OCI-LY1 (cell line): ENCODE measurements at regions not wholly inside any gene's neighbourhood (a gene's known extent, or its start where the extent isn't known, plus 50 kb on each side); places are given as distances from the start of the nearest gene placed in this dataset.

Source experiments
- H2AFZ ChIP-seq: fragments of 200-600 bp; sonication (generic), shearing (Covaris generic); 2 replicates; pipeline ENCODE4 v1.6.0; 2014; ENCODE audit warnings: antibody characterized with exemption, mild to moderate bottlenecking, low read length
- H3F3A ChIP-seq: fragments of 200-600 bp; sonication (generic), shearing (Covaris generic); 2 replicates; pipeline ENCODE4 v1.6.0; 2014; ENCODE audit warnings: mild to moderate bottlenecking, antibody characterized with exemption, low read length, moderate library complexity; ENCODE audit not compliant: insufficient read depth
- H3K27ac ChIP-seq: fragments of 200-600 bp; sonication (generic); 2 replicates; pipeline ENCODE4 v1.5.1; 2014; ENCODE audit warnings: low read length, mixed run types, mild to moderate bottlenecking, low read depth; ENCODE audit not compliant: poor library complexity, severe bottlenecking
- H3K27me3 ChIP-seq: fragments of 200-600 bp; sonication (generic); 2 replicates; pipeline ENCODE4 v1.6.0; 2014; ENCODE audit warnings: antibody characterized with exemption, mild to moderate bottlenecking, low read length, moderate library complexity; ENCODE audit not compliant: insufficient read depth
- H3K36me3 ChIP-seq: fragments of 200-600 bp; sonication (generic); 2 replicates; pipeline ENCODE4 v1.6.1; 2014; ENCODE audit warnings: mild to moderate bottlenecking, antibody characterized with exemption, low read length, moderate library complexity, mixed read lengths; ENCODE audit not compliant: insufficient read depth
- H3K4me1 ChIP-seq: fragments of 200-600 bp; sonication (generic); 2 replicates; pipeline ENCODE4 v1.5.1; 2014; ENCODE audit warnings: mild to moderate bottlenecking, low read length, moderate library complexity; ENCODE audit not compliant: insufficient read depth, severe bottlenecking
- H3K4me2 ChIP-seq: fragments of 200-600 bp; sonication (generic), shearing (Covaris generic); 2 replicates; pipeline ENCODE4 v1.6.1; 2014; ENCODE audit warnings: low read length
- H3K4me3 ChIP-seq: fragments of 200-600 bp; sonication (generic); 2 replicates; pipeline ENCODE4 v1.5.1; 2014; ENCODE audit warnings: low read length, low read depth, mild to moderate bottlenecking, mixed read lengths; ENCODE audit not compliant: poor library complexity, severe bottlenecking
- H3K79me2 ChIP-seq: fragments of 200-600 bp; shearing (Covaris generic); 2 replicates; pipeline ENCODE4 v1.6.1; 2016; ENCODE audit warnings: mixed run types, low read length, mixed read lengths; ENCODE audit not compliant: insufficient read depth
- H3K9ac ChIP-seq: fragments of 200-600 bp; sonication (generic), shearing (Covaris generic); 2 replicates; pipeline ENCODE4 v1.6.1; 2014; ENCODE audit warnings: mild to moderate bottlenecking, low read length, mixed read lengths
- H3K9me2 ChIP-seq: fragments of 200-600 bp; sonication (generic), shearing (Covaris generic); 2 replicates; pipeline ENCODE4 v1.6.1; 2014; ENCODE audit warnings: low read depth, mild to moderate bottlenecking, low read length, mixed read lengths
- H3K9me3 ChIP-seq: fragments of 200-600 bp; shearing (Covaris generic); 2 replicates; pipeline ENCODE4 v1.6.1; 2014; ENCODE audit warnings: low read length, mixed read lengths
- H4K20me1 ChIP-seq: fragments of 200-600 bp; sonication (generic), shearing (Covaris generic); 2 replicates; pipeline ENCODE4 v1.6.0; 2016; ENCODE audit warnings: mild to moderate bottlenecking, low read length; ENCODE audit not compliant: insufficient read depth
- CTCF ChIP-seq: fragments of 200-600 bp; sonication (generic), shearing (Covaris generic); IDR thresholded peaks from 2 replicates; pipeline ENCODE4 v1.5.1; 2017; ENCODE audit warnings: mild to moderate bottlenecking, antibody characterized with exemption, low read length, moderate library complexity, mixed read lengths
- EZH2 ChIP-seq: fragments of 200-600 bp; sonication (generic), shearing (Covaris generic); IDR thresholded peaks from 2 replicates; pipeline ENCODE4 v1.8.0; 2017; ENCODE audit warnings: borderline replicate concordance, mixed run types, mild to moderate bottlenecking, antibody characterized with exemption, low read length, moderate library complexity, mixed read lengths

- no peaks in the 10 kb centered on the region for H3K9me2 ChIP-seq
- no peak overlapping the region for H3K4me3 ChIP-seq
- no peak overlapping the region for H3K27ac ChIP-seq
- H3K4me2 ChIP-seq = no peak overlapping the region
- H3K9ac ChIP-seq = no peak overlapping the region
- H3F3A ChIP-seq = no peaks in the 10 kb centered on the region
- H3K79me2 ChIP-seq = no peaks in the 10 kb centered on the region
- H2AFZ ChIP-seq = no peak overlapping the region
- TF ChIP-seq EZH2 = no peak
- no peak for TF ChIP-seq CTCF
- no peaks in the 10 kb centered on the region for H3K27me3 ChIP-seq
- H3K36me3 ChIP-seq = no peaks in the 10 kb centered on the region
- H3K9me3 ChIP-seq = no peaks in the 10 kb centered on the region
- H4K20me1 ChIP-seq = no peaks in the 10 kb centered on the region
- no peaks in the 10 kb centered on the region for H3K4me1 ChIP-seq
Observed at GRCh38 chr16:51390877-51391276, 239.8 kb upstream of the SALL1 start.

- Histone ChIP-seq H2AFZ (no peak overlapping the region), H3K36me3 (no peaks in the 10 kb centered on the region), H3K9ac (no peak overlapping the region), H3K4me1 (no peaks in the 10 kb centered on the region), H3K4me3 (no peak overlapping the region), H3F3A (no peaks in the 10 kb centered on the region), H3K79me2 (no peaks in the 10 kb centered on the region), H3K4me2 (no peak overlapping the region), H3K9me2 (no peaks in the 10 kb centered on the region), H3K9me3 (no peaks in the 10 kb centered on the region), H3K27ac (no peak overlapping the region), H3K27me3 (no peaks in the 10 kb centered on the region), H4K20me1 (no peaks in the 10 kb centered on the region)
- no peak for TF ChIP-seq CTCF
- no peak for TF ChIP-seq EZH2
Observed at GRCh38 chr16:51389881-51390280, 238.8 kb upstream of the SALL1 start.

- Histone ChIP-seq H3K4me1 (no peaks in the 10 kb centered on the region), H3K79me2 (no peaks in the 10 kb centered on the region), H3K27me3 (no peaks in the 10 kb centered on the region), H3K4me2 (no peak overlapping the region), H2AFZ (no peak overlapping the region), H3K4me3 (no peak overlapping the region), H3K36me3 (no peaks in the 10 kb centered on the region), H3K9me3 (no peaks in the 10 kb centered on the region), H3K27ac (no peak overlapping the region), H3K9me2 (no peaks in the 10 kb centered on the region), H4K20me1 (no peaks in the 10 kb centered on the region), H3F3A (no peaks in the 10 kb centered on the region), H3K9ac (no peak overlapping the region)
- no peak for TF ChIP-seq CTCF
- TF ChIP-seq EZH2 = no peak
Observed at GRCh38 chr16:51388516-51388951, 237.5 kb upstream of the SALL1 start.
